Esophagus (tissue), 2 donors: ENCODE measurements at regions not wholly inside any gene's neighbourhood (a gene's known extent, or its start where the extent isn't known, plus 50 kb on each side); places are given as distances from the start of the nearest gene placed in this dataset.

Experiments
- H3K27ac ChIP-seq, 2 donors: one replicate each; pipeline ENCODE4 v1.5.1; 2013; ENCODE audit warnings: low read depth in 2 of 2, mild to moderate bottlenecking in 2 of 2, inconsistent platforms in 1 of 2, low read length in 1 of 2, moderate library complexity in 1 of 2
- H3K27me3 ChIP-seq, 2 donors: one replicate each; pipeline ENCODE4 v1.6.1; 2013; ENCODE audit warnings: low read length in 2 of 2, control low read depth in 1 of 2, mild to moderate bottlenecking in 1 of 2; ENCODE audit not compliant: insufficient read depth in 2 of 2, control insufficient read depth in 1 of 2
- H3K36me3 ChIP-seq, 2 donors: one replicate each; pipeline ENCODE4 v1.6.1; 2013; ENCODE audit warnings: low read length in 1 of 2; ENCODE audit not compliant: control insufficient read depth in 2 of 2, insufficient read depth in 2 of 2
- H3K4me1 ChIP-seq, 2 donors: one replicate each; pipeline ENCODE4 v1.6.1; 2013; ENCODE audit warnings: low read length in 1 of 2; ENCODE audit not compliant: control insufficient read depth in 2 of 2, insufficient read depth in 2 of 2
- H3K4me3 ChIP-seq, 2 donors: one replicate each; pipeline ENCODE4 v1.5.1; 2013; ENCODE audit warnings: low read length in 2 of 2, mild to moderate bottlenecking in 2 of 2, low read depth in 1 of 2, moderate library complexity in 1 of 2
- H3K9me3 ChIP-seq, 2 donors: one replicate each; pipeline ENCODE4 v1.6.1; 2013; ENCODE audit warnings: mild to moderate bottlenecking in 2 of 2, low read depth in 1 of 2, low read length in 1 of 2, moderate library complexity in 1 of 2; ENCODE audit not compliant: control insufficient read depth in 2 of 2, insufficient read depth in 1 of 2
- WGBS, 2 donors: extraction: QIAGEN DNeasy Blood & Tissue Kit; methylation state at CpG; one replicate each; pipeline ENCODE4 v1.1.7; 2013; 5-methylcytosine and 5-hydroxymethylcytosine counted together
- donor health status: healthy with polysubstance abuse.
- donor health status: Bipolar disorder and iron deficiency.

- Histone ChIP-seq H3K4me3 (no peak overlapping the region), H3K9me3 (peaks cover 0 to 4% of the 10 kb centered on the region in 2 donors), H3K27me3 (no peaks in the 10 kb centered on the region), H3K36me3 (no peaks in the 10 kb centered on the region), H3K27ac (no peak overlapping the region), H3K4me1 (no peaks in the 10 kb centered on the region)
- WGBS, 2 donors: 67% methylated on average over 3 of the region's 3 CpGs
Observed at GRCh38 chr11:134932761-134933160, 520.7 kb upstream of the B3GAT1 start.

- H3K9me3 ChIP-seq: peaks cover 2 to 4% of the 10 kb centered on the region in 2 donors
- WGBS, 2 donors: 91 to 94% methylated on average over 3 of the region's 3 CpGs
- no peaks in the 10 kb centered on the region for H3K4me1 ChIP-seq
- no peak overlapping the region for H3K4me3 ChIP-seq
- H3K27ac ChIP-seq: no peak overlapping the region
- H3K27me3 ChIP-seq: no peaks in the 10 kb centered on the region
- no peaks in the 10 kb centered on the region for H3K36me3 ChIP-seq
Observed at GRCh38 chr11:134925432-134925831, 513.4 kb upstream of the B3GAT1 start.

- H3K27me3 ChIP-seq: no peaks in the 10 kb centered on the region
- 66 to 71% methylated on average over 7 of the region's 7 CpGs for WGBS, 2 donors
Observed at GRCh38 chr11:134923441-134923840, 511.4 kb upstream of the B3GAT1 start.

GRCh38 chr11:134921938-134922337 is 509.9 kb upstream of the B3GAT1 start:
- no peak overlapping the region for H3K4me3 ChIP-seq
- no peak overlapping the region for H3K27ac ChIP-seq
- H3K27me3 ChIP-seq: no peaks in the 10 kb centered on the region
- H3K9me3 ChIP-seq: peaks cover 2 to 5% of the 10 kb centered on the region in 2 donors
- WGBS, 2 donors: 42 to 53% methylated on average over 3 of the region's 3 CpGs
- H3K36me3 ChIP-seq: no peaks in the 10 kb centered on the region
- no peaks in the 10 kb centered on the region for H3K4me1 ChIP-seq

More at GRCh38 chr11:134923441-134923840, 511.4 kb upstream of the B3GAT1 start:
- no peak overlapping the region for H3K27ac ChIP-seq
- H3K4me3 ChIP-seq: no peak overlapping the region
- H3K36me3 ChIP-seq: no peaks in the 10 kb centered on the region
- H3K4me1 ChIP-seq: no peaks in the 10 kb centered on the region
- peaks cover 2 to 4% of the 10 kb centered on the region in 2 donors for H3K9me3 ChIP-seq

- WGBS, 2 donors: 76 to 79% methylated on average over 8 of the region's 8 CpGs
- Histone ChIP-seq H3K4me1 (no peaks in the 10 kb centered on the region), H3K27ac (no peak overlapping the region), H3K4me3 (no peak overlapping the region), H3K27me3 (no peaks in the 10 kb centered on the region), H3K9me3 (peaks cover 2 to 6% of the 10 kb centered on the region in 2 donors), H3K36me3 (no peaks in the 10 kb centered on the region)
Observed at GRCh38 chr11:134920851-134921608, 509.0 kb upstream of the B3GAT1 start.

- H3K27ac ChIP-seq: no peak overlapping the region
- 66 to 71% methylated on average over 9 of the region's 9 CpGs for WGBS, 2 donors
- H3K27me3 ChIP-seq: no peaks in the 10 kb centered on the region
- no peaks in the 10 kb centered on the region for H3K36me3 ChIP-seq
- H3K9me3 ChIP-seq: peaks cover 0 to 18% of the 10 kb centered on the region in 2 donors
- H3K4me1 ChIP-seq: peaks cover 0 to 3% of the 10 kb centered on the region in 2 donors
- H3K4me3 ChIP-seq: no peak overlapping the region
Observed at GRCh38 chr11:134916421-134917213, 504.6 kb upstream of the B3GAT1 start.

- Histone ChIP-seq H3K36me3 (no peaks in the 10 kb centered on the region), H3K9me3 (peaks cover 0 to 18% of the 10 kb centered on the region in 2 donors), H3K27me3 (no peaks in the 10 kb centered on the region), H3K4me3 (no peak overlapping the region), H3K4me1 (peaks cover 0 to 3% of the 10 kb centered on the region in 2 donors), H3K27ac (no peak overlapping the region)
- WGBS, 2 donors: 49 to 60% methylated on average over 5 of the region's 5 CpGs
Observed at GRCh38 chr11:134915881-134916280, 503.8 kb upstream of the B3GAT1 start.

GRCh38 chr11:134915212-134915611 is 503.2 kb upstream of the B3GAT1 start:
- Histone ChIP-seq H3K36me3 (no peaks in the 10 kb centered on the region), H3K4me3 (no peak overlapping the region), H3K9me3 (peaks cover 0 to 18% of the 10 kb centered on the region in 2 donors), H3K4me1 (peaks cover 0 to 3% of the 10 kb centered on the region in 2 donors), H3K27ac (no peak overlapping the region), H3K27me3 (no peaks in the 10 kb centered on the region)
- 42 to 52% methylated on average over 8 of the region's 8 CpGs for WGBS, 2 donors

GRCh38 chr11:134913999-134914590 is 502.1 kb upstream of the B3GAT1 start:
- 82 to 86% methylated on average over 12 of the region's 12 CpGs for WGBS, 2 donors
- H3K27me3 ChIP-seq: no peaks in the 10 kb centered on the region
- H3K36me3 ChIP-seq: no peaks in the 10 kb centered on the region
- peaks cover 0 to 3% of the 10 kb centered on the region in 2 donors for H3K4me1 ChIP-seq
- H3K9me3 ChIP-seq: peaks cover 0 to 18% of the 10 kb centered on the region in 2 donors
- no peak overlapping the region for H3K4me3 ChIP-seq
- H3K27ac ChIP-seq: no peak overlapping the region
